CD4-positive, alpha-beta T cell treated with Interleukin-6 for 4 hours (primary cell): ENCODE measurements at regions not wholly inside any gene's neighbourhood (a gene's known extent, or its start where the extent isn't known, plus 50 kb on each side); places are given as distances from the start of the nearest gene placed in this dataset.

Experiments used
- DNase-seq: peaks from one replicate; pipeline ENCODE4 v3.0.0-alpha.2; 2020; ENCODE audit warnings: mixed read lengths

DNA sequence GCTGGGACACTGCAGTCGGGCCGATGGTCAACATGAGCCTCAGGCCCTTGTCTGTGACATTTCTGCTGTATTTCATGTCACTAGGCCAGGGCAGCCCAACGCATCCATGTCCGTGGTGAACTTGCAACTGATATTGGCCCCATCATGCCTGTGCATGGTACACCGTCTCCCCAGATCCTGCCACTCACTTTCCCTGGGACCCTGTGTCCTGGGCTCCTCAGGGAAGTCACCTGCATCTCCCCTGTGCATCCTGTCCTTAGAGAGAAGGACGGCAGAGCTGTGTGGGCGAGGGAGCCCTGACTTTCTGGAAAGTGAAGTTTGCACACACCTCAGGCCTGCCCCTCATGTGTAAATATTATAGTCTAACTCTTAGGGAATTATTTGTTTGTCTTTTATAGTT is 123.3 kb downstream of the ACKR3 start:
- no peak for DNase-seq

DNA sequence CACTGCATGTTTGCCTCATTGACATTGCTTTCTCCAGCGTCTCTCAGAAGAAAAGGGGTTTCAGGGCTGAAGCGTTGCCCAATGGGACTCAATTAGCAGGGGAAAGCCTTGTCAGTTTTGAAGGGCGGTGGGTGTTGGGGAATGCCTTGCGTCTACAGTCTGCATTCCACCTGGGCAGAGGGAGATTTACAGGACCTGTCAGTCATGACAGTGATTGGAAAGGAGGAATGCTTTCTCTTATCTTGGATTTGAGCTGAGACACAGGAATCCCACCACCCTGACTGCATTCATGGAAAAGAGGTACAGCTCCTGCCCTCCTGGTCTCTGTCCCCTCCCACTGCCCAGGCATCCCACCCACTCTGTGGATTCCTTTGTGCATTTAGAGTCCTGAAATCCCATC is 123.9 kb downstream of the ACKR3 start:
- no peak for DNase-seq

DNA sequence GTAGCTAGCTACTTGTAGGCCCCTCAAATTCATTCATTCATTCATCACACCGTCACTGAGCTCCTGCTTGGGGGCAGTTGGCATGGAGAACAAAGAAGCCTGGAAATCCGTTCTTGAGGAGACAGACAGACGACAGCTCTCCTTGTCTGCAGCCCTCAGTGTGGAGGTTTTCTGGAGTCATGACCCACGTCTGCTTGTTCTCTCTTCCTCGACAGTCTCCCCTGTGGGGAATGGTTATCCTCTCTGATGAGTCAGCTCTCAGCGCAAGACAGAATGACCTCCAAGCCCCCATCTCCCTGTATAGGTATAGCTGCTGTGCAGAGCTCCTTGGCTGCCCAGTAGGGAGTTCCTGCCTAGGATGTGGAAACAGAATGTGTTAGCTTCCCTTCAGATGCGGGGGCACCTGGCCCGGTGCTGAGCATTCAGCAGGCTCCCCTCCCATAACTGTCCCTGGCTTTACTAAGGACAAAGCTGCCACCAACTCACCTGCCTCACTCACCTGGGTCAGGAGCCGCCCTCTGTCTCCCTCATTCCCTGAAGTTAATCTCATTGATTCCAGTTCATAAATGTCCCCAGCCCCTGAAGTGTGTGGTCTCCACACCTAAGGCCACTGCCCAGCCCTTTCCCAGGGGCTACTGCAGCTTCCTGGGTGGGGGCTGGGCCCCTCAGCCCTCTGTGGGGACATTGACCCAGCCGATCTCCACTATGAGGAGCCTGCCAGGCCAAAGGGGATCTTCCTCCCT is 124.7 kb downstream of the ACKR3 start:
- DNase-seq, result no peak

DNA sequence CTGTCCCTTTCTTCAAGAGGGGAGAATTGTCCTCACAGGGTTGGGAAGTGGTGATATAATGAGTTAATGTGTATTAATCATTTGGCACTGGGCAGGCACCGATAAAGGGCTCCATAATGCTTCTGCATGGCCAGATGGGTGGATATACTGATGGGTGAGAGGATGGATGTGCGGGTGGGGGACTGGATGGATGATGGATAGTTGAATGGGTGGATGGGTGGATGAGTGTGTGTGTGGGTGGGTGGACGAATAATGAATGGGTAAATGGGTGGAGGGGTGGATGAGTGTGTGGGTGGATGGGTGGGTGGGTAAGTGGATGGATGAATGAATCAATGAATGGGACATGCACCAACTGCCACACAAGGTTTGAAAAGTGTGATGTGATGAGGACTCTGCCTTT is 127.2 kb downstream of the ACKR3 start:
- DNase-seq, result no peak

DNA sequence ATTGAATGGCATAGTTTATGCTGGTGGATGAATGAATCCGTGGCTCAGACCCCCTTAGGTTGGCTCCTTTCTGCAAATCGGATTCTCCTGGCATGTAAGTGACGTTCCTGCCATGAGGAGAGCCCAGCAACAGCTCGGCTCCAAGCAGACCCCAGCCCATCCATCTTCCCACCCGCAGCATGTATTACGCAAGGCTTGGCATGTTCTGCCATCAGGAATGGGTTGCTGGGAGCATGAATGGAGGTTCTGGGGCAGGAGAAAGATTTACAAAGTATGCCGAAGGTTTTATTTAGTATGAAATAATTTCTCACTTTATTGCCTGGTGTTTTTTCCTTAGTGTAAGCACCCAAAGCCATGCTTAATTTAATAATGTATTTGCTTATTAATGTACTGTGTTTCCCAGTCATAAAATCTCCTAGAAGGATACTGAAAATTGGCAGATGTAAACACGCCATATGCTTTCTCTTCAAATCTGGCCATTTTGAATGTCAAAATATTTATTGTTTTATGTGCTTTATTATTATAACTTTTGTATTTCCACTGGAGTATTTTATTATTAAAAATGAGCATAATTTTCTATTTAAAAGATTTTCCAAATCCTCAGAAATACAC is 128.5 kb downstream of the ACKR3 start:
- DNase-seq, result no peak

DNA sequence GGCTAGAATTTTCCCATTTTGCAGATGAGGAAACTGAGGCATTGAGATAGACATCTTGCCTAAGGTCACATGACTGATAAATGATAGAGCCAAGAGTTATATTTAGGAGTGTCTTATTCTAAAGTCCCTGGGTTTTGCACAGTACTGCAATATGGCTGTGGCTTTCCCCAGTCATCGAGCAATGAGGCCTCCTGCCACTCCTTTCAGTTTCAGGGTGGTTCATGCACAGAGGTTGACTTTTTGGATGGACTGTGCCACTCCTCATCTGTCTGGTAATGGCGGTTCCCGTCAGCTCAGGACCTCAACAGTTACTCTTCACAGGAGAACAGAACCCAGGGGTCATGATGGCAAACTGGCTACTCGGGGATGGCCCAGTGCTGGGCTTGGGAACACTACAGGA is 131.1 kb downstream of the ACKR3 start:
- DNase-seq, result no peak

DNA sequence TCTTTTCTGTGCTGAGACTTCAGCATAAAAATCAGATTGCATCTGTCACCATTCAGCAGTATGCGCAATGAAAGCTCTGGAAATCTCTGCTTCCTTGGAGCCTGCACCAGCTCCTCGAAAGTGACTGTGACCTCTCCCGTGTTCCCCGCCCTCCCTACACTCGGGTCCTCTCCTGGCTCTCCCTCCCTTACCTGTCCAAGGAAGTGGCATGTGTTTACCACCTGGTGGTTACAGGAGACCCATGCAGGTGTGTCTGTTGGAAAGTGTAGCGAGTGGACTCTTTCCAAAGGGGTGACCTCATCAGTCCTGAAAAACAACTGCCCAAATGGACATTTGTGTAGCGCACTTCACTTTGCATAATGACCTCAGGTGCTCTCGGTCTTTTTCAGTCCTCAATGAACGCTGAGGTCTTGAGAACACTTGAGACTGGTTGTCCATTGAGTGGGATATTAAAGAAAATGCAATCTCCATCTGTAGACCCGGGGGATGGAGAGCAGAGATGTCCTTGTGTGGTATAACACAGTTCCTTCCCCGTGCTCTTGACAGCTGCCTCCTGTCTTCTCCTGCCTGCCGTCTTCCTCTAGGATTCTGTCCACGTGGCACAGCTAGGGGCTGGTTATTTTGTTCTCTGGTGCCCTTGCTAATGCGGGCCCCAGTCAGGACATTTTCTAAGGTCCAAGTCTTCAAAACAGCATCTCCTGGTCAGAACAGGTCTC is 133.2 kb downstream of the ACKR3 start:
- no peak for DNase-seq

DNA sequence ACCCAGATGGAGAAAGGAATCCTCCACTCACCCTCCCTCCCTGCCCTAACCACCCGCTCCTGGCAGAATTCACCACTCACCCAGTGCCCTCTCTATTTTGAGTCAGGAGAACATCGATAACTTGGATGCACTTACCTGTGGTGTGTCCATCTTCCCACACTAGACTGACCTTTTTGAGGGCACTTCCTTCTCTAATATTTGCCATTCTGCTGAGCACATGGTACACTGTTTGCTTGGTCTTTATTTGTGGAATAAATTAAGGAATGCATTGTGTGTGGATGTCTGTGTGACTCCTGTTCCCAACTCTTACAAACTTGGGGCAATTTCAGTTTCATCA is 133.7 kb downstream of the ACKR3 start:
- no peak for DNase-seq

DNA sequence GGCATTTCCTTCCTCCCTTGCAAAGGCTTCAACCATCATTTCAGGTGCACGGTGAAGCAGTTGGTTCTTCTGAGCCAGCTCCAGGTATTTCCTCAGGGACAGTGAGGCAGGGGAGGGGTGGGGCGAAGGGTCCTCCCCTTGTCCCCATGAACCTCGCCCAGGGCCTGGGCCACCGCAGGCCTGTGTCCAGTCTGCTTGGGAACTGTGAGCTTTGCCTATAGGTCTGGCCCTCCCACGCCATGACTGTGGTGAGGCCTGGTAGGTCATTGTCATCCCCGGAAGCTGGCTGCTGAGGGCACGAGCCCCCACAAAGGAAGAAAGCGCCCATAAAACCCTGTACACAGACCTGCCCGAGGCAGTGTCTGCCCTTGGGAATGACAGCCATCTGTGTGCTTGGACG is 134.3 kb downstream of the ACKR3 start:
- no peak for DNase-seq

DNA sequence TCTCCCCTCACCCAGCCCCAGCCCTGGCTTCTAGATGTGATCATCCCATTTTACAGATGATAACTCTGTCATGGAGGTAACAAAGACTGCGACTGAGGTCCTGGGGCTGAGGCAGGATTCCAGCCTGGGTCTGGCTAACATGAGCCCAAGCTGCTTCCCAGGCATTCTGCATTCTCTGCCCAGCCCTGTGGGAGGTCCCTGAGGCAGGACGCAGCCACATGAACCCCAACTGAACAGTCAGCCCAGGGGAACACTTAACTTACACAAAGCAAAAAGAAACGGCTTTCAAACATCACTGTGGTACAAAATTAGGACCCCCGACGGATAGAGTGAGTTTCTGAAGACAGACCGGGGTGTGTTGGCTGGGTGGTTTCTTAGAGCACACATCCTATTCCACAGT is 135.3 kb downstream of the ACKR3 start:
- no peak for DNase-seq

DNA sequence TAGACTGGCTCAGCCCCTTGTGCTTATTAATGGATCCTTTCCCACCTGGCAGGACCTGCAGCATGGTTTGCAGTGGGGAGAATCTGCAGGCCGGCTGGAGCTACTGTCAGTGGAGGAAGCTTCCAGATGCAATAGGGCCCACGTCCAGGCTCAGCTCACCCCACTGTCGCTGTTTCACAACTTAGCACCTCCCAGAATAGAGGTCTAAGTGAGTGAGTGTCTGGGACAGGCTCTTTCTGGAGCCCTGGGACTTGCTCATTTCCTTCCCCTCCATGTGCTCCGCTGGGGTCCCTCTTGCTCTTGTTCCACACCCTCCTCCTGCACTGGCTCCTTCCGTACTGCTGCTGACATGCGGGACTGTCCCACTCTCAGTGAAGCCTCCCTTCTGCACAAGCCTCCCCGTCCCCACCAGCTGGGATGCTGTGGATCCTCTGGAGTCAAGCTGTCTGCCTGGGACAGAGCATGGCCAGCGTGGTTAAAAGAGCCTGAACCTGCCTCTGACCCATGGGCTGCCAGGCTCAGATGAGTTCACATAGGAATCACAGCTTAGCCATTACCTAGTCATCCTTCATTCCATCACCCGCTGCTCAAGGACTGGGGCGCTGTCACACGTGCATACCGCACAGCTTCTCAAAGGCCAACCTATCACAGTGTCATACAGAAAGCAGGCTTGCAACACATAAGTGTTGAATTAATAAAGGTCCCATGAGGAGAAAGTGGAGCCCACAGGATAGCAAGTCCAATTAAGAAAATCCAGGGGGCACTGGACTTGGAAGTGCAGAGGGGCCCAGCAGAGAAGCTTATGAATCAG is 135.9 kb downstream of the ACKR3 start:
- no peak for DNase-seq

DNA sequence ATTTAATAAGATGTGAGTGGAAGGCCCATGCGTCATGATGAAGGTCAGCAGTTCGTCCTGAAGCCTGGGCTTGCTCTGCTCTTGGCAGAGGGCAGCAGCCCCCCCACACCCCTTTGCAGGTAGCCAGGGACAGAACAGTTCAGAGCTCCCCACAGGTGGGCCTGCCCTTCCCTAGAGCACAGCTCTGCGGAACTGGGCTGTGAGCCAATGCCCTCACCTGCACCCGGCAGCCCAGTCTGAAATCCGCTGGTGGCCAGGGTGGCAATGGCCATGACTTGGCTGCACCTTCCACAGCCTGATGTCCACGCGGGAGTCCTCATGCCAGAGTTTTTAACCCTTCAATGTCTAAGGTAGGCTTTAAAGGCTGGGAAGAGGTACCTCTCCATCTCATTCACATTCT is 136.7 kb downstream of the ACKR3 start:
- no peak for DNase-seq

DNA sequence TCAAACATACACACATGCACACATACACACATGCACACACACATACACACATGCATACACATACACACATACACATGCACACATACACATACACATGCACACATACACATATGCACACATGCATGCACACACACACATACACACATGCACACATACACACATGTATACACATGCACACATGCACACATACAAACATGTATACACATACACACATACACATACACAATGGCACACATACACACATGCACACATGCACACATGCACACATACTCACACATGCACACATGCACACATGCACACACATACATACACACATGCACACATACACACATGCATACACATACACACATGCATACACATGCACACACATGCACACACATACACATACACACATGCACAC is 137.2 kb downstream of the ACKR3 start:
- DNase-seq, result no peak

DNA sequence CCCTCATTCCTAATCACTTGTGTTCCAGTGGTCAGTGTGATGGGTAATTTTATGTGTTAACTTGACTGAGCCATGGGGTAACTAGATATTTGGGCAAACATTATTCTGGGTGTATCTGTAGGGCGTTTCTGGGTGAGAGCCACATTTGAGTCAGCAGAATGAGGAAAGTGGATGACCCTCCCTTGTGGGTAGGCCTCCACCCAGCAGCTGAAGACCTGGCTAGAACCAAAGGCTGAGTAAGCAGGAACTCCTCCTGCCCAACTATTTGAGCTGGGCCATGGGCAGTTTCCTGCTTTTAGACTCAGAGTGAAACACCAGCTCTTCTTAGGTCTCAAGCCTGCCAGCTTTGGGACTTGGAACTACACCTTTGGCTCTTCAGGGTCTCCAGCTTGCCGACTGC is 141.8 kb downstream of the ACKR3 start:
- DNase-seq, result no peak

DNA sequence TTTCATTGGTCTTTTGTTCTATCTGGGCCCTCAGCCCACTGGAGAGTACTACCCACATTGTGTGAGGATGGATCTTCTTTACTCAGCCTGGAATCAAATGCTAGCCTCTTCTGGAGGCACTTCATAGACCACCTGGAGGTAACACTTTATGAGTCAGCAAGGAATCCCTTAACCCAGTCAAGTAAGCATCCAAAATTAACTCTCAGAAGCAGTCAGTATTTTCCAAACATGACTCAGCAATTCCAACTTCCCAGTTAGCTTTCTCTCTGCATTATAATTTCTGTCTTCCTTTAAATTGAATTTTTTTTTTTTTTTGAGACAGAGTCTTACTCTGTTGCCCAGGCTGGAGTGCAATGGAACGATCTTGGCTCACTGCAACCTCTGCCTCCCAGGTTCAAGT is 142.7 kb downstream of the ACKR3 start:
- no peak for DNase-seq

DNA sequence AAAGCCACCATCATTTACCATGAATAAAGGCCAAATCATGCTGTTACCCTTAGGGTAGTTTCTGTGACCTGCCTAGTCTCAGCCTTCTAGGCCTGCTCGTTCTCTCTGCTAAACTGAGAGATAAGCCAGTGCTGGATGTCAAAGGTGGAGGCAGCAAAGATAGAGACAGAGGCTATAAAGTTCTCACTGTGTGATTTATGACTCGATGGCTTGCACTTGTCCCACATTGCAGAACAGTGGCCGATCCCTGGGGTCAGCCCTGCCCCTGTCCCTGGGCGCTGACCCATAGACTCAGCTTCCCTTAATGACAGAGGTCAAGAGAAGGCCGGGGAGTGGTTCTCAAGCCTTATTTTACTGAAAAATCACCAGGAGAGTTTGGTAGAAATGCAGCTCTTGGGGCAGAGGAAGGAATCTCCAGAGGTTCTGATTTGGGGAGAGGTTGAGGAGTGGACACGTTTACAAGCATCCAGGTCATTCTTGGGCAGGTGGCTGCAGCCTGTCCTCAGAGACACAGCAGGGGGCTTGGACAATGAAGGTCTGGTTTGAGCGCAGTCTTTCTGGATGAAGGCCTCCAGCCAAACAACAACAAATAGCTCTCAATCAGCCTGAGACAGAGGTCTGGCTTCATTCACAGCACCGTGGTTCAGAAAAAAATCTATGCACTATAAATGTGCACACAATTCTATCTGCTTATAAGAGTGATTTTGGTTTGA is 143.5 kb downstream of the ACKR3 start:
- DNase-seq, result no peak

DNA sequence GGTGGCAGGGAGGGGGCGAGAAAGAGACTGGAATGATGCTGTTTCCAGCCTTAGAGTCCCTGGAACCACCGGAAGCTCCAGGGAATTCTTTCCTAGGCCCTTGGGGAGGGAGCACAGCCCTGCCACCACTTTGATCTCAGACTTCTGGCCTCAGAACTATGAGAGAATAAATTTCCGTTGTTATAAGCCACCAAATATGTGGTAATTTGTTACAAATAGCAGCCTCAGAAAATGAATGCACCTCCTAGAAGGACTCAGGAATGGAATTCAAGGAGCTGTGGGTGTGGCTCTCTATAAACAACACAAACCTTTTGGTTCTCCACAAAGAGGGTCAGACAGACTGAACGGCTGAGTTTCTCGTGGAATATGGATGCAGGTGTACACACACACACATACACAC is 144.5 kb downstream of the ACKR3 start:
- DNase-seq, result no peak

DNA sequence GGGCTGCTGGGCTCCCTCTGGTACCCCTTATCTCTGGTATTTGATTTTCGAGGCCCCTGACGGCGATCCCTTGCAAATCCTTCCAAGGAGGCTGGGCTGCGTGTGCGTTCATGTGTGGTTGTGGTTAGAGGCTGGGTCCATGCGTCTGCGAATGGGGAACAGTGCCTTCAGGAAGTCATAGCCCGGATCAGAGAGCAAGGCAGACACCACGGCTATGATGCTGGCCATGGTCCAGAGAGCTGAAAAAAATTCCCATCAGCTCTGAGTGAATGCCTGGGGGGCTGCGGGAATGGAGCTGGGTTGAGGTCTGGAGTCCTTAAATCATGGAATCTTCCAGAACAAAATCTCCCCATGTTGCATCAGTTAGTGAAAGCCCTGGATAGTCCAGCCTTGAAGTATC is 145.5 kb downstream of the ACKR3 start:
- DNase-seq, result no peak

DNA sequence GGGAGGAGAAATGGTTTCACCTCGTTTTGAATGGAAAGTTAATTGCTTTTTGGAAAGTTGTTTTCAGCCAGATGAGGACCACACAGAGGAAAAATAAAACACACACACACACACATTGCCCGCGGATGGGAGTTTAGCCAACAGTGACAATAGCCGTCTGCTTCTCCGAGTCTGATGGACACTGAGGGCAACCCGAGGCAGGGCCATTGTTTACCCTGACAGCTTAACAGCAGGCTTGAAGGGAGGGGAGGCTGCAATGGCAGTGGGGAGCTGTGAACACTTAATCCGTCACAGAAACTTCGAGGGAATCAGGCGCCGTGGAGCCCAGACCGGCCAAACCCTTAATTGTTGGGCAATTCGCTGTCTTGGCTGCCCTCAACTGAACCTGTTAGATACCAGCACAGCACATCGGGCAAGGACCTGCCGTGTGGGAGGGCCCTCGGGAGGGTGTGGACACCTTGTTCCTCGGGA is 145.9 kb downstream of the ACKR3 start:
- DNase-seq, result no peak

DNA sequence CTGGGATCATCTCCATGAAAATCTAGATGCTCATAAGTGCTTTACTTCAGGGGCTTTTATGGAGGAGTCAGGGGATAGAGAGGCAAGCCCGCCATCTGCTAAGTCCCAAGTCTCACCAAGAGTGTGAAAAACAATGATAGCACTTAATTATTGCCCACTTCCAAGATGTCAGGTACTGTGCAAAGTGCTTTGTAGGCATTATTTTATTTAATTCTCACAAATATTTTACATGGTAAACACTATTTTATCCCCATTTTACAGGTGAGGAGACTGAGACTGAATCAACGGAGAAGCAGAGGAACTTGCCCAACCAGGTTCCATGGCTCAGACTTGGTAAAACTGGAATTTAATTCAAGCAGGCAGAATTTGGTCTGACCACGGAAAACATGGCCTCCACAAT is 147.5 kb downstream of the ACKR3 start:
- no peak for DNase-seq

DNA sequence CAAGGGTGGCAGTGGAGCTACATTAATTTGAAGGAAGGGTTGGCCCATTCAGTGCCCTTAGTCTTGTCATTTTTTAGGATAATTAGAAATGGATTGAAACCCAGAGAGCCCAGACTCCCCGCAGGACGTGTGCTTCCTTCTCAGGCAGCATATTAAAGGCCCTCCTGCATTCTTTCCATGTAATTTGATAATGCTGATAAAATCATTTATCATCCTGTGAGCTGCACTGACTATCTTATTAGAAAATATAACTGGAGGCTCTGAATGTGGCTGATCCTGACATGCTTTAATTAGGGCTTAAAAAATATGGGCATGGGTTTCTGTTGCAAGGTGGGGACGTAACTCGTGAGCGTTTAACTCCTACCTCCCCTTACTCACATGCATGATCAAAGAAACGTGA is 148.1 kb downstream of the ACKR3 start:
- no peak for DNase-seq

DNA sequence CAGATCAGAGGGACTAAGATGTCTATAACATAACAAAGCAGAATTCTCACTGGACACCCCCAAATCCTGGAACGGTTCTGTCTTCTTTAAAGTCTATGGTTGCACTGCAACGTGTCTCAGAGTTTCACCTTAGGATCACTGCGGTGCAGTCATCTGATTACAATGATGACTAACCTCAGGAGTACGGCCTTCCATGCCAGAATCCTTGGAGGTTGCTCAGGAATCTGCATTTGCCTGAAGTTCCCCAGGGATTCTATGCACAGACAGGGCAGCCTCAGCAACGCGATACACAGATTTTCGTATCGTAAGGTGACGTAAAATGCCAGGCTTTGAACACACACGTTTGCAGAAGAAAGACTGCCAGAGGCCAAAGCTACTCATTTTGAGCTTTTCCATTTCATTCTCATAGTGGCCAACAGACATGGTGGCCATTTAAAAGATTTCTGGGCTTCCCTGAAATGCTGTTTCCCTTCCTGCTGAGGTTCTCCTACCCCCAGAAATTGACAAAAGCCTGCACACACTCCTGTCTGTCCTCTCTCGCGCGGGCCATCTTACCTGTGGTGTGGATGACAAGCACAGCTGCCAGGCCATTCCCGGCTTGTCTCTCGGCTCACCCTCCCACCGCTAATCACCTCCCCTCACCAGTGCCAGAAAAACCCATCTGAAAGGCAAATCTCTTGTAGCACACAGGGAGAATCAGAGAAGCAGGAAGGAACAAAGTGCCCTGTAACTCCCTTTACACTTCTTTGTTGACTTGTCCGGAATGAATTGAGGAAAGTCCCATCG is 148.8 kb downstream of the ACKR3 start:
- DNase-seq, result no peak
